ENCODE measurements at regions not wholly inside any gene's neighbourhood (a gene's known extent, or its start where the extent isn't known, plus 50 kb on each side); places are given as distances from the start of the nearest gene placed in this dataset.
"Not testable (repeated sequence)": the region's sequence is repeated elsewhere in the genome, so short reads cannot be mapped to it uniquely, and the experiment has no call there.

DNA sequence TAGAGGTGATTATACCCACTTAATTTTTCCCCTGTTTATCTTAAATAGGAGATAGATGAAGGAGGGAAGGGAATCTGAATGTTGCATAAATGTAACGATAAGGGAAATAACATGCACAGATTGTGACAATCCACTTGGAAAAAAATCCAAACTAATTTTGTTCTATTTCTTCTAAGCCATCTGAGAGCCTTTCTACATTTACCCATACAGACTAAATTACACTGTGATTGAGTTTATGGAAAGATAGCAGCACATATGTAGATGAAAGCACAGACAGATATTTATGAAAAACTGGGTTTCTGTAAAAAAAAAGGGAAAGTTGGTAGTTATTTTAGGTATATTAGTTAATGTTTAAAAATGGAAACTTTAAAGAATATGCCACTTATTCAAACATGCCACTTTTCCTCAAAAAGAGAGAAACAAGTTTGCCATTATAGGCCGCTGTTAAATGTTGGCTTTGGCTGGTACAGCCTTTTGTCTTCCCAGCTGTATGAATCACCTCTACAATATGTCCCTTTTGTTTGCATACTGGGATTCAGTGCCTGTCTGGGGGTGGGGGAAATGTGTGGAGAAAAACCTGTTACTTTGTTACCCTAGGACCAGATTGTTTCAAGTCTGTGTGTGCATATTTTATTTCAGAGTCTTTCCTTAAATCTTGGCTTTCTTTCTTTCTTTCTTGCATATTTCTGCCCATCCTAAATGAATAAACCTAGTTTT lies 470.2 kb upstream of the LMO3 start:
- no peak for TF ChIP-seq TAF1 (IDR thresholded peaks at IDR 0.05; ENCODE audit: low read depth, low read length)
- no peak for TF ChIP-seq POLR2A (IDR thresholded peaks at IDR 0.05; ENCODE audit: low read depth, low read length)
- TF ChIP-seq POLR2AphosphoS5 (IDR thresholded peaks at IDR 0.05; ENCODE audit: low read depth, low read length) = no peak
- TF ChIP-seq POU2F2 (IDR thresholded peaks at IDR 0.05; ENCODE audit: low read depth, low read length) = no peak
- TF ChIP-seq SPI1 (IDR thresholded peaks at IDR 0.05; ENCODE audit: low read depth, low read length) = no peak
- TF ChIP-seq PAX5 (IDR thresholded peaks at IDR 0.05; ENCODE audit: insufficient read depth, low read length, severe bottlenecking) = no peak
- FAIRE-seq (no peak), DNase-seq (ENCODE audit: insufficient read length, low spot score) (no peak)

- FAIRE-seq (no peak), DNase-seq (ENCODE audit: insufficient read length, low spot score) (no peak)
- TF ChIP-seq SPI1 (IDR thresholded peaks at IDR 0.05; ENCODE audit: low read depth, low read length) = no peak
- TF ChIP-seq POU2F2 (IDR thresholded peaks at IDR 0.05; ENCODE audit: low read depth, low read length) = no peak
- no peak for TF ChIP-seq POLR2AphosphoS5 (IDR thresholded peaks at IDR 0.05; ENCODE audit: low read depth, low read length)
- TF ChIP-seq TAF1 (IDR thresholded peaks at IDR 0.05; ENCODE audit: low read depth, low read length) = no peak
- no peak for TF ChIP-seq POLR2A (IDR thresholded peaks at IDR 0.05; ENCODE audit: low read depth, low read length)
- TF ChIP-seq PAX5 (IDR thresholded peaks at IDR 0.05; ENCODE audit: insufficient read depth, low read length, severe bottlenecking) = no peak
Measured at GRCh38 chr12:17064834-17065233, 458.9 kb upstream of the LMO3 start.

DNA sequence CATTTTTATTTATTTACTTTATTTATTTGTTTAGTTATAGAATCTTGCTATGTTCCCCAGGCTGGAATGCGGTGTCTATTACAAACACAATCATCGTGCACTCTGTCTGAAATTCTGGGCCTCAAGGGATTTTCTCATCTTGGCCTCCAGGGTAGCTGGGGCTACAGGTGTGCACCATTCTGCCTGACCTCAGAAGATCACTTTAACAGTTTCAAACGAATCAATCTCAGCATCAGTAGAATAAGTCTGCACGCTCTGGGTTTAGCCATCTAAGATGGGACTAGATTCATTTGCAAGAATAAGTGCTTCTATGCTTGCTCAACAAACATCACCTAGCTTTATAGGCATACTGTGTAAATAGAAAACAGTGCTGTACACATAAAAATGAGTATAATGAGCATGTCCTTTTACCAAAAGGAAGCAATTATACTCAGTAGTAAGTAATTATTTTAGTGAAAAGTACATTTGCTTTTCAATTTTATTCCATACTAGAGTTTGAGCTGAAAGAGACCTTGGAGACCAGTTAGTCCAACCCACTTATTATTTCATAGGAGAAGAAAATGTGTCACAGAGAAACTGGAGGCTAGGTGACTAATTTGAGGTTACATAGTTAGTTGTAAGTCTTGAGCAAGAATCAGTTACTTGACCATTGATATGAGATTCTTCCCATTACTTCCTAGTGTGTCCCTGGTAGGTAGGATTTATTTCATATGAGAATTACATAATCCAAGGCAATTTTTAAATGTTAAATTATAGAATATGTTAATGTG lies 456.5 kb upstream of the LMO3 start:
- TF ChIP-seq TAF1 (IDR thresholded peaks at IDR 0.05; ENCODE audit: low read depth, low read length) = no peak
- no peak for TF ChIP-seq POLR2AphosphoS5 (IDR thresholded peaks at IDR 0.05; ENCODE audit: low read depth, low read length)
- TF ChIP-seq PAX5 (IDR thresholded peaks at IDR 0.05; ENCODE audit: insufficient read depth, low read length, severe bottlenecking) = no peak
- no peak for TF ChIP-seq SPI1 (IDR thresholded peaks at IDR 0.05; ENCODE audit: low read depth, low read length)
- no peak for TF ChIP-seq POU2F2 (IDR thresholded peaks at IDR 0.05; ENCODE audit: low read depth, low read length)
- no peak for TF ChIP-seq POLR2A (IDR thresholded peaks at IDR 0.05; ENCODE audit: low read depth, low read length)
- no peak for FAIRE-seq
- no peak for DNase-seq (ENCODE audit: insufficient read length, low spot score)

GRCh38 chr12:17060260-17060659 lies 454.3 kb upstream of the LMO3 start:
- no peak for TF ChIP-seq POU2F2 (IDR thresholded peaks at IDR 0.05; ENCODE audit: low read depth, low read length)
- no peak for TF ChIP-seq SPI1 (IDR thresholded peaks at IDR 0.05; ENCODE audit: low read depth, low read length)
- TF ChIP-seq PAX5 (IDR thresholded peaks at IDR 0.05; ENCODE audit: insufficient read depth, low read length, severe bottlenecking) = no peak
- TF ChIP-seq TAF1 (IDR thresholded peaks at IDR 0.05; ENCODE audit: low read depth, low read length) = no peak
- no peak for FAIRE-seq
- no peak for DNase-seq (ENCODE audit: insufficient read length, low spot score)

DNA sequence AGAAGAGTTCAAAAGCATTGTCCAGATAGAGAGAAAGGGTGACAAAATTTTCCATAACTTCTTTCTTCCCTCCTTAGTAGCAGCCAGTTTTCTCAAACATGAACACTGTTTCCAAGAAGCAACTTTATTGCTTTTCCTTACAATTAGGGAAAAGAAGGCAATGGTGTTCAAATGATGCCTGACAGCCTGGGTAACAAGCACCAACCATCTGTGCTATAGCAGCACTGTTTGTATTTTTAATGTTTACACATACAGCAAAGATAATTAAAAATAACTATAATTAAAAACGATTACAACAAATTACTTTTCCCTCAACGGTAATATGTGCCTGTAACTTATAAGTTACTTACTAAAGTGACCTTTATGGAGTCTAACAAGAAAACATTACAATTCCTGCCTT lies 450.6 kb upstream of the LMO3 start:
- no peak for FAIRE-seq
- no peak for TF ChIP-seq SPI1 (IDR thresholded peaks at IDR 0.05; ENCODE audit: low read depth, low read length)
- no peak for TF ChIP-seq PAX5 (IDR thresholded peaks at IDR 0.05; ENCODE audit: insufficient read depth, low read length, severe bottlenecking)
- TF ChIP-seq TAF1 (IDR thresholded peaks at IDR 0.05; ENCODE audit: low read depth, low read length) = no peak
- no peak for TF ChIP-seq POLR2AphosphoS5 (IDR thresholded peaks at IDR 0.05; ENCODE audit: low read depth, low read length)
- no peak for TF ChIP-seq POU2F2 (IDR thresholded peaks at IDR 0.05; ENCODE audit: low read depth, low read length)
- TF ChIP-seq POLR2A (IDR thresholded peaks at IDR 0.05; ENCODE audit: low read depth, low read length) = no peak

DNA sequence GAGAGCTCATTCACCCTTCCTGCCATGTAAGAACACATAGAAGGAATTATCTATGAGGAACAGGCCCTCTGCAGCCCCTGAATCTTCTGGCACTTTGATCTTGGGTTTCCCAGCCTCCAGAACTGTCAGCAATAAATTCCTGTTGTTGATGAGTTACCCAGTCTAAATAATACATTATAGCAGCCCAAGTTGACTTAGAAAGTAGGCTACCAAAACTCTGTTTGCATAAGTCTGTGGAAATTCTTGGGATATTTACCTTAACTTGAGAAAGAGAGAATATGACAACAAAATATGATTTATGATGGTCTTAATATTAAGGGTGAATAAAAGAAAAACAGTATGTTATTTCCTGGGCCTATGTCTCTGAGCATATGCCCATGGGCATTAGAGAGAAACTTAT lies 433.0 kb upstream of the LMO3 start:
- DNase-seq (ENCODE audit: insufficient read length, low spot score) = no peak
- TF ChIP-seq TAF1 (IDR thresholded peaks at IDR 0.05; ENCODE audit: low read depth, low read length) (no peak), POLR2A (IDR thresholded peaks at IDR 0.05; ENCODE audit: low read depth, low read length) (no peak), SPI1 (IDR thresholded peaks at IDR 0.05; ENCODE audit: low read depth, low read length) (no peak), POU2F2 (IDR thresholded peaks at IDR 0.05; ENCODE audit: low read depth, low read length) (no peak), PAX5 (IDR thresholded peaks at IDR 0.05; ENCODE audit: insufficient read depth, low read length, severe bottlenecking) (no peak), POLR2AphosphoS5 (IDR thresholded peaks at IDR 0.05; ENCODE audit: low read depth, low read length) (no peak)
- no peak for FAIRE-seq

More for the DNA sequence above, 450.6 kb upstream of the LMO3 start:
- no peak for DNase-seq (ENCODE audit: insufficient read length, low spot score)

- no peak for DNase-seq (ENCODE audit: insufficient read length, low spot score)
- no peak for FAIRE-seq
- TF ChIP-seq TAF1 (IDR thresholded peaks at IDR 0.05; ENCODE audit: low read depth, low read length) = no peak
- TF ChIP-seq SPI1 (IDR thresholded peaks at IDR 0.05; ENCODE audit: low read depth, low read length) = no peak
- no peak for TF ChIP-seq POU2F2 (IDR thresholded peaks at IDR 0.05; ENCODE audit: low read depth, low read length)
- TF ChIP-seq PAX5 (IDR thresholded peaks at IDR 0.05; ENCODE audit: insufficient read depth, low read length, severe bottlenecking) = no peak
- no peak for TF ChIP-seq POLR2AphosphoS5 (IDR thresholded peaks at IDR 0.05; ENCODE audit: low read depth, low read length)
- TF ChIP-seq POLR2A (IDR thresholded peaks at IDR 0.05; ENCODE audit: low read depth, low read length) = no peak
Measured at GRCh38 chr12:17035372-17035771, 429.4 kb upstream of the LMO3 start.

DNA sequence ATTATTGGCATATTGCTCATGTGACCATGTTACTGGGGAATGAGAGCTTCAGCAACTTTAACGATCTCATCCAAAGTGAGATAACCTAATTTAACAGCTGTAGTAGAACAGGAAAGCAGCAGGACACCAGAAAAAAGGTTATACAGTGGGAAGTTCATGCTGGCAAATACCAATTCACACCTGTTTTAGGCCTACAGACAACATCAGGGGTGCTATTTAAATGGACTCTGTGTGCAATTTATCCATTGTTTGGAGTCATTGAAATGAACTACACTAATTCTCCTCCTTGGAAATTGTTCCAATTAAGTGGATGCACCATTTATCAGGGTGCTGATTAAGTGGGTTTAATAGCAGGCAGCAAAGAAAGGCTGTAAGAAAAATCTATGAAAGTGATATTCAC lies 424.4 kb upstream of the LMO3 start:
- TF ChIP-seq PAX5 (IDR thresholded peaks at IDR 0.05; ENCODE audit: insufficient read depth, low read length, severe bottlenecking) (no peak), POLR2A (IDR thresholded peaks at IDR 0.05; ENCODE audit: low read depth, low read length) (no peak), POLR2AphosphoS5 (IDR thresholded peaks at IDR 0.05; ENCODE audit: low read depth, low read length) (no peak), TAF1 (IDR thresholded peaks at IDR 0.05; ENCODE audit: low read depth, low read length) (no peak), SPI1 (IDR thresholded peaks at IDR 0.05; ENCODE audit: low read depth, low read length) (no peak), POU2F2 (IDR thresholded peaks at IDR 0.05; ENCODE audit: low read depth, low read length) (no peak)
- no peak for DNase-seq (ENCODE audit: insufficient read length, low spot score)
- no peak for FAIRE-seq

GRCh38 chr12:17028348-17028747 lies 422.4 kb upstream of the LMO3 start:
- FAIRE-seq = no peak
- no peak for TF ChIP-seq POU2F2 (IDR thresholded peaks at IDR 0.05; ENCODE audit: low read depth, low read length)
- no peak for TF ChIP-seq PAX5 (IDR thresholded peaks at IDR 0.05; ENCODE audit: insufficient read depth, low read length, severe bottlenecking)
- TF ChIP-seq SPI1 (IDR thresholded peaks at IDR 0.05; ENCODE audit: low read depth, low read length) = no peak
- TF ChIP-seq POLR2A (IDR thresholded peaks at IDR 0.05; ENCODE audit: low read depth, low read length) = no peak
- no peak for TF ChIP-seq TAF1 (IDR thresholded peaks at IDR 0.05; ENCODE audit: low read depth, low read length)
- no peak for TF ChIP-seq POLR2AphosphoS5 (IDR thresholded peaks at IDR 0.05; ENCODE audit: low read depth, low read length)
- DNase-seq (ENCODE audit: insufficient read length, low spot score) = no peak

GRCh38 chr12:17025424-17025823 lies 419.5 kb upstream of the LMO3 start:
- DNase-seq (ENCODE audit: insufficient read length, low spot score); FAIRE-seq: not testable (repeated sequence)
